IMR-90 (cell line): ENCODE measurements at regions not wholly inside any gene's neighbourhood (a gene's known extent, or its start where the extent isn't known, plus 50 kb on each side); places are given as distances from the start of the nearest gene placed in this dataset.

Experiments
- ATAC-seq: fragments of 200-7000 bp; cut with Tn5 transposase; 2 replicates; pipeline ENCODE4 v1.9.1; 2020; ENCODE audit warnings: low read depth, mild to moderate bottlenecking, moderate library complexity
- BruUV-seq: library from RNA; stranded (reverse); fragments of 400-500 nt; replicated peaks from 2 replicates; lab custom pipeline; 2021; lab: Mats Ljungman, UMichigan
- CTCF ChIA-PET: fragments of 300-600 bp; formaldehyde crosslinking; extraction: SDS; loops from one replicate; lab custom pipeline; 2021; ENCODE audit warnings: antibody characterized with exemption; lab: Yijun Ruan, JAX
- POLR2A ChIA-PET: fragments of 300-600 bp; sonication (Branson Sonifier 250); formaldehyde crosslinking; loops from one replicate; lab custom pipeline; 2022; ENCODE audit warnings: antibody characterized with exemption; ENCODE audit not compliant: unreplicated experiment; lab: Charles Lee
- DNase-seq: peaks from one replicate; pipeline ENCODE4 v3.0.0; 2013
- H2AFZ ChIP-seq: replicated peaks from 2 replicates; pipeline ENCODE3; 2013; ENCODE audit warnings: low read length, mild to moderate bottlenecking; ENCODE audit not compliant: poor library complexity
- H2AK5ac ChIP-seq: 2 replicates; pipeline ENCODE4 v1.6.1; 2013; ENCODE audit warnings: low read depth, low read length, inconsistent platforms
- H2AK9ac ChIP-seq: replicated peaks from 2 replicates; pipeline ENCODE3; 2013; ENCODE audit warnings: mild to moderate bottlenecking, low read depth, low read length, moderate library complexity; ENCODE audit not compliant: poor library complexity
- H2BK120ac ChIP-seq: 2 replicates; pipeline ENCODE4 v1.6.1; 2013; ENCODE audit warnings: low read depth, low read length, inconsistent platforms
- H2BK15ac ChIP-seq: 3 replicates; pipeline ENCODE4 v1.6.1; 2013; ENCODE audit warnings: low read depth, low read length, inconsistent platforms
- H2BK20ac ChIP-seq: 2 replicates; pipeline ENCODE4 v1.6.1; 2013; ENCODE audit warnings: low read depth, mild to moderate bottlenecking, inconsistent platforms, low read length, moderate library complexity
- H2BK5ac ChIP-seq: 2 replicates; pipeline ENCODE4 v1.6.1; 2013; ENCODE audit warnings: mild to moderate bottlenecking, low read depth, low read length, inconsistent platforms; ENCODE audit not compliant: poor library complexity, severe bottlenecking
- H3K14ac ChIP-seq: replicated peaks from 2 replicates; pipeline ENCODE4 v1.6.1; 2013; ENCODE audit warnings: low read depth, low read length, inconsistent platforms
- H3K18ac ChIP-seq: 2 replicates; pipeline ENCODE4 v1.6.1; 2013; ENCODE audit warnings: low read depth, low read length, control low read depth
- H3K23ac ChIP-seq: 2 replicates; pipeline ENCODE4 v1.6.1; 2013; ENCODE audit warnings: low read depth, low read length, inconsistent platforms
- H3K27ac ChIP-seq: 2 replicates; pipeline ENCODE4 v1.5.1; 2013; ENCODE audit warnings: mild to moderate bottlenecking, control low read depth, low read length; ENCODE audit not compliant: insufficient read depth
- H3K27me3 ChIP-seq: 2 replicates; pipeline ENCODE4 v1.6.1; 2013; ENCODE audit warnings: low read length; ENCODE audit not compliant: control insufficient read depth, insufficient read depth
- H3K36me3 ChIP-seq: 2 replicates; pipeline ENCODE4 v1.6.1; 2013; ENCODE audit warnings: low read length, mixed read lengths; ENCODE audit not compliant: control insufficient read depth, insufficient read depth
- H3K4ac ChIP-seq: 2 replicates; pipeline ENCODE4 v1.6.1; 2013; ENCODE audit warnings: low read depth, low read length, inconsistent platforms
- H3K4me1 ChIP-seq: 2 replicates; pipeline ENCODE4 v1.6.1; 2013; ENCODE audit warnings: low read length, mixed read lengths; ENCODE audit not compliant: control insufficient read depth, insufficient read depth
- H3K4me2 ChIP-seq: 2 replicates; pipeline ENCODE4 v1.6.1; 2013; ENCODE audit warnings: low read depth, mild to moderate bottlenecking, control low read depth, low read length, moderate library complexity
- H3K4me3 ChIP-seq: 2 replicates; pipeline ENCODE4 v1.5.1; 2013; ENCODE audit warnings: low read depth, mild to moderate bottlenecking, control low read depth, low read length, moderate library complexity; ENCODE audit not compliant: insufficient read depth
- H3K56ac ChIP-seq: 2 replicates; pipeline ENCODE4 v1.6.1; 2013; ENCODE audit warnings: low read length, inconsistent platforms; ENCODE audit not compliant: insufficient read depth; ENCODE audit errors: extremely low read depth
- H3K79me1 ChIP-seq, 2 experiments: 2 replicates each; pipeline ENCODE4 v1.6.1; 2013; ENCODE audit warnings: low read length in 2 of 2, inconsistent platforms in 1 of 2, low read depth in 1 of 2
- H3K9ac ChIP-seq: 2 replicates; pipeline ENCODE4 v1.6.1; 2013; ENCODE audit warnings: low read depth, low read length, control low read depth
- H3K9me1 ChIP-seq: 2 replicates; pipeline ENCODE4 v1.6.1; 2013; ENCODE audit warnings: low read length, inconsistent platforms; ENCODE audit not compliant: insufficient read depth
- H3K9me3 ChIP-seq: 2 replicates; pipeline ENCODE4 v1.6.1; 2013; ENCODE audit warnings: low read length; ENCODE audit not compliant: control insufficient read depth, insufficient read depth
- H4K20me1 ChIP-seq: 2 replicates; pipeline ENCODE4 v1.6.1; 2013; ENCODE audit warnings: low read length, inconsistent platforms; ENCODE audit not compliant: insufficient read depth
- H4K5ac ChIP-seq: 2 replicates; pipeline ENCODE4 v1.6.1; 2013; ENCODE audit warnings: mild to moderate bottlenecking, low read depth, low read length, control low read depth
- H4K8ac ChIP-seq, 2 experiments: 2 replicates each; pipeline ENCODE4 v1.6.1; 2013; ENCODE audit warnings: low read depth in 2 of 2, low read length in 2 of 2, control low read depth in 1 of 2, inconsistent platforms in 1 of 2
- H4K91ac ChIP-seq: 2 replicates; pipeline ENCODE4 v1.6.1; 2013; ENCODE audit warnings: low read depth, low read length, inconsistent platforms; ENCODE audit not compliant: insufficient read depth
- BHLHE40 ChIP-seq: fragments of 150-350 bp; IDR thresholded peaks from 2 replicates; pipeline ENCODE4 v1.6.1; 2016; ENCODE audit warnings: mild to moderate bottlenecking, low read depth, low read length
- RAD21 ChIP-seq: IDR thresholded peaks from 2 replicates; pipeline ENCODE4 v1.6.1; 2012; ENCODE audit warnings: low read length, improper control_type of control experiment
- WGBS, 2 experiments: methylation state at CpG; one replicate each; pipeline versions ENCODE4 v1.1.5 to v1.1.7; 2013; ENCODE audit warnings: missing lambda C conversion rate in 2 of 2; ENCODE audit not compliant: insufficient read length in 1 of 2; ENCODE audit errors: extremely low coverage in 2 of 2; 5-methylcytosine and 5-hydroxymethylcytosine counted together
- dilution Hi-C: fragments of 300-500 bp; cut with HindIII; formaldehyde crosslinking; loops from one replicate; pipeline ENCODE4 v1.14.3; 2018; ENCODE audit warnings: low sequenced_read_pairs; ENCODE audit not compliant: unreplicated experiment
- in situ Hi-C: fragments of 300-500 bp; cut with MboI; formaldehyde crosslinking; loops from 3 replicates; pipeline ENCODE4 v1.14.3; 2019; ENCODE audit warnings: low sequenced_read_pairs, inconsistent platforms, mixed read lengths
- intact Hi-C: fragments of 100-400 bp; cut with micrococcal nuclease; formaldehyde crosslinking; loops from 2 replicates; pipeline ENCODE4 v1.10.0; 2022

- Histone ChIP-seq H2BK5ac (no peak overlapping the region), H3K9me1 (no peaks in the 10 kb centered on the region), H3K79me1 (no peaks in the 10 kb centered on the region), H3K27me3 (no peaks in the 10 kb centered on the region), H3K4ac (no peak overlapping the region), H3K4me3 (no peak overlapping the region), H2AK5ac (no peak overlapping the region), H4K8ac (no peak overlapping the region), H3K9me3 (no peaks in the 10 kb centered on the region), H4K91ac (no peak overlapping the region), H3K9ac (no peak overlapping the region), H3K23ac (no peak overlapping the region), H2BK120ac (no peak overlapping the region), H2AK9ac (no peak overlapping the region), H2AFZ (no peak overlapping the region), H2BK20ac (no peak overlapping the region), H3K56ac (no peak overlapping the region), H3K4me1 (no peaks in the 10 kb centered on the region), H3K14ac (no peak overlapping the region), H3K36me3 (no peaks in the 10 kb centered on the region), H3K18ac (no peak overlapping the region), H3K27ac (no peak overlapping the region), H4K5ac (no peak overlapping the region), H4K20me1 (no peaks in the 10 kb centered on the region), H3K4me2 (no peak overlapping the region), H2BK15ac (no peak overlapping the region)
- TF ChIP-seq RAD21 = no peak
- no peak for TF ChIP-seq BHLHE40
- POLR2A ChIA-PET = interaction anchor here (0.7 kb wide), 1 partner anchor 1343 kb away, joined by 3 read pairs; no protein-coding TSS in a partner anchor
- CTCF ChIA-PET = interaction anchor here (0.7 to 1.5 kb wide), 2 partner anchors 8 to 18 kb away, joined by 3 to 4 read pairs; no protein-coding TSS in a partner anchor
- intact Hi-C loops = no loop called here
- dilution Hi-C loops = no loop called here
- WGBS, 2 experiments = no CpG with 5 or more reads among the region's 1 CpG
- in situ Hi-C loops = no loop called here
- ATAC-seq (no peak), DNase-seq (no peak)
- no TSS peak for BruUV-seq
Measured at GRCh38 chr4:127194281-127194680, 438.5 kb upstream of the INTU start.
